Fibroblast of villous mesenchyme (primary cell): ENCODE measurements at regions not wholly inside any gene's neighbourhood (a gene's known extent, or its start where the extent isn't known, plus 50 kb on each side); places are given as distances from the start of the nearest gene placed in this dataset.

ENCODE experiments used
- DNase-seq: peaks from one replicate; pipeline ENCODE4 v3.0.0-alpha.2; 2010; ENCODE audit warnings: low read depth
- H3K4me3 ChIP-seq: 2 replicates; pipeline ENCODE4 v1.5.1; 2011; ENCODE audit warnings: low read depth, mild to moderate bottlenecking, low read length
- TF ChIP-seq, protein P1 (sequence below): IDR thresholded peaks from 2 replicates; pipeline ENCODE4 v1.5.1; 2012; ENCODE audit warnings: low read depth, mild to moderate bottlenecking, low read length; ENCODE audit not compliant: insufficient read depth

DNA sequence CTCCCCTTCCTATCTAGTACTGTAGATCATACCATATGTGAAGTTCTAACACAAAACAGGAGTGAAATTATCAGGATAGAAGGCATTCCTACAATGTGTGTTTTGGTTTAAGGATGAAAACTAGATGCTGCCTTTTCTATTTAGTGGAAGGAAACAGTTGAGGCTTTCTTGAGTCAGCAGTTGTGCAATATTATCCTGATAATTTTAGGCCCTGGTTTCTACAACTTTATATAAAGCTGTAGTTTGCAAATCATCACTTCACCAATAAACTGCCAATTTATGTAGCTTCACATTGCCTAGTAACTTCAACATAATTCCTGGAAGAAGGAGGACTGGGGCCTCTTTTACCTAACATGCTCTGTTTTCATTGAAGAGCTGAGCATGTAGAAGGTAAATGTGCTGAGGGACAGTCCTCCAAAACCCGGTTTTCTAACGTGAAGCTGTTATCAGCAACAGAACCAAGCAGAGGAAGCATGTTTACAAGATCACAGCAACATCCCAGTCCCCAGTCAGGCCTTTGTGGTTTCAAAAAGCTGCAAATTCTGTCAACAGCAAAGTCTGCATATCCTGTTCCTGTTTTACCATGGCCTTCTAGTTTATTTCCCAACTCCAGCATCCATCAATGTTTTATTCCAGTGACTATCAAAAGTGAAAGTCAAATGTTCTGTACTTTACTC is 513.4 kb upstream of the MEF2C start:
- TF ChIP-seq, protein P1, sequence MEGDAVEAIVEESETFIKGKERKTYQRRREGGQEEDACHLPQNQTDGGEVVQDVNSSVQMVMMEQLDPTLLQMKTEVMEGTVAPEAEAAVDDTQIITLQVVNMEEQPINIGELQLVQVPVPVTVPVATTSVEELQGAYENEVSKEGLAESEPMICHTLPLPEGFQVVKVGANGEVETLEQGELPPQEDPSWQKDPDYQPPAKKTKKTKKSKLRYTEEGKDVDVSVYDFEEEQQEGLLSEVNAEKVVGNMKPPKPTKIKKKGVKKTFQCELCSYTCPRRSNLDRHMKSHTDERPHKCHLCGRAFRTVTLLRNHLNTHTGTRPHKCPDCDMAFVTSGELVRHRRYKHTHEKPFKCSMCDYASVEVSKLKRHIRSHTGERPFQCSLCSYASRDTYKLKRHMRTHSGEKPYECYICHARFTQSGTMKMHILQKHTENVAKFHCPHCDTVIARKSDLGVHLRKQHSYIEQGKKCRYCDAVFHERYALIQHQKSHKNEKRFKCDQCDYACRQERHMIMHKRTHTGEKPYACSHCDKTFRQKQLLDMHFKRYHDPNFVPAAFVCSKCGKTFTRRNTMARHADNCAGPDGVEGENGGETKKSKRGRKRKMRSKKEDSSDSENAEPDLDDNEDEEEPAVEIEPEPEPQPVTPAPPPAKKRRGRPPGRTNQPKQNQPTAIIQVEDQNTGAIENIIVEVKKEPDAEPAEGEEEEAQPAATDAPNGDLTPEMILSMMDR: no peak
- DNase-seq: peak; percentile 46
- no peak overlapping the region for H3K4me3 ChIP-seq

DNA sequence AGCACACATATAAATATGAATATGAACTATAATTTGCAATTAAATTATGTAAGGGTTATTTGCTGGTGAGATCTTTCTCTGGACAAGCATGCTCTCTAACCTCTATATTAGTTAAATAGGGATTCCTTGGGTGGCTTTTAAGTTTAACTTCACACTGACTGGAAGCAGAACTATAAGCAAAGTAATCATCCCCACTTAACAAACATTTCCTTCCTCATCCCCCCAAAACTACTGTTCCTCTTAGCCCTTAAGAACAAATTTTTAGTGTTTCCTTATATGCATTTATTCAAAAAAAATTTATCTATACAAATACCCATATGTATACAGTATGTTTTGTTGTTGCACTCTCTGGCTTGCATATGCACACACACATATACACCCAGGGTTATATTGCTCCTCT is 512.1 kb upstream of the MEF2C start:
- H3K4me3 ChIP-seq: no peak overlapping the region
- no peak for DNase-seq
- TF ChIP-seq, protein P1: no peak

DNA sequence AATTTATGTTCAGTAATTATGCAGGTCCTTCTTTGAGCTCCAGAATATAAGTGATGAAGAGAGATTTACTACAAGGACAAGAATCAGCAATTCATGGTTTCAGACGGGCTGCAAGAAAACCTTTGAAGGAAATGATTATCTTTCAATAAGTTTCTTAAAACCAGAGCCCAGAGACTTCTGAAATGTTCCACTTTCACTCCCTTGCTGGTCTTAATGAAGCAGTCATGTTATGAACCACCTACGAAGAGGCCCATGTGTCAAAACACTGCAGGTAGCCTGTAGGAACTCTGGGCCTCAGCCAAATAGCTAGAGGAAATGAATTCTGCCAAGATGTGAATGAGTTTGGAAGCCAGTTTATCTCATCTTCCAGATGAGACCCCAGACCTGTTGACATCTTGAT is 505.9 kb upstream of the MEF2C start:
- TF ChIP-seq, protein P1: no peak
- DNase-seq: no peak
- H3K4me3 ChIP-seq: no peak overlapping the region

DNA sequence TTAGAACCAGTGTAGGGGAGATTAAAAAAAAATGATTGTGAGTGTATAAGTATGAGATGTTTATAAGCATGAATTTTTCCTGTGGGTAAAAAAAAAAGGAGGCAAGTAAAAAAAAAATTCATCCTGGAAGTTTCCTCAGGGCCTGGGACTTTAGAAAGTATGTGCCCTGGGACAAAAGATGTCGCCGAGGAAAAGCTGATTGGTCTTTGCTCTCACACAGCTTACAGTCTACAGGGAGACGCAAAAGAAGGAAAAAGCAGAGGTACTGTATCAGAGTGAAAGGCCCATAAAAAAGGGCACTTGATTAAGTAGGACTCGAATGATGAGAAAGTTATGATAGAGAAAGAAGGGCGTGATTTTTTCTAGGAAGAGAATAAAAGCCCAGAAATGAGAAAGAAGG is 501.4 kb upstream of the MEF2C start:
- H3K4me3 ChIP-seq: no peak overlapping the region
- TF ChIP-seq, protein P1: no peak
- DNase-seq: no peak

DNA sequence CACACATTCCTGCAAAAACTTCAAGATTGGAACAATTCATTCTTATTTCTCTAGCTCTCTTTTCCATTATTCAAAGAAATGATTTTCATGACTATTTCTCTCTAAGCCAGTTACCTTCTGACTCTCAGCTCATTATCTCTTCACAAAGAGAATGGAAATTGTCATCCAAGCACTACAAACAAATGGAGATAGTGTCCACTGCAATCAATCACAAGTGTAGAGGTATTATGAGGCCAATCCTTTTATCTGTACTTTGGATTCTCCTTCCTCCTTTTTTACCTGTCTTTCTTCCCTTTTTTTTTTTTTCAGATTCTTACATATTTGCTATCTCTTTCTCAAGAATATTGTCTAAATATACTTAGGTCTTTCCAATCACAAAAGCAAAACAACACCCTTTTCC is 497.7 kb upstream of the MEF2C start:
- DNase-seq: no peak
- no peak overlapping the region for H3K4me3 ChIP-seq
- TF ChIP-seq, protein P1: no peak

DNA sequence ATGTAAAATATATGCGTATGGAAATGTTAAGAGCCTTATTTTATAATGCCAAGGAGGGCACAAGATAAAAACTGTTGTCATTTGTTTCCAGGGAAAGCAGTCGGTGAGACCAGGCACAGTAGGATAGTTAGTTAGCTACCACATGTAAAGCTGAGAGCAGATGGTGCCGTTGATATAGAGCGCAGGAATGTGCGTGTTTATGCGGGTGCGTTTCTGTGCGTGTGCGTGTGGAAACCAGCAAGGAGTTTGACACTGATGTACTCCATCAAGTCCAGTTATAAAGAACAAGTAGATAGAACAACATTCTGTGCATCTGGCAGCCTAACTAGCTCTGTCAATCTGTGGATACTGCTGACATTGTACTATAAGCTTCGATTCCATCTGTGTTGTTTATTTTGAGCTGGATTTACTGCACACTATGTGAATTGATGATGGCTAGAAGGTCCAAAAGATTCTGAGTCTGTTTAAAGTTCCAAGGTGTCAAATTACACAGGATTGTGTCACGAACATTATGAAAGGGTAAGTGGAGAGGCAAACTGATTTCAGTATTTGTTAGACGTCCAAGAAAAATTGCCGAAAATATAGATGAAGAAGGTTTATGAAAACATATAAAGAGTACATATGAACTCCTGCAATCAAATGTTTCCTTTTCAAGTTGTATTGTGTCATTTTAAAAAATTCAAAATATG is 494.9 kb upstream of the MEF2C start:
- DNase-seq: peak; percentile 25
- H3K4me3 ChIP-seq: no peak overlapping the region
- TF ChIP-seq, protein P1: no peak
